KMS-11 (cell line): ENCODE measurements at regions not wholly inside any gene's neighbourhood (a gene's known extent, or its start where the extent isn't known, plus 50 kb on each side); places are given as distances from the start of the nearest gene placed in this dataset.

Experiments used
- H2AFZ ChIP-seq: fragments of 200-600 bp; sonication (generic); 2 replicates; pipeline ENCODE4 v1.6.1; 2016; ENCODE audit warnings: antibody characterized with exemption, mixed run types, low read depth
- H3K27ac ChIP-seq: fragments of 200-600 bp; sonication (generic); 2 replicates; pipeline ENCODE4 v1.6.1; 2016; ENCODE audit warnings: mild to moderate bottlenecking, mixed run types
- H3K27me3 ChIP-seq: fragments of 200-600 bp; sonication (generic); 2 replicates; pipeline ENCODE4 v1.6.1; 2017; ENCODE audit warnings: mild to moderate bottlenecking, low read depth, mixed run types, moderate library complexity; ENCODE audit not compliant: insufficient read depth
- H3K36me3 ChIP-seq: fragments of 200-600 bp; sonication (generic); 2 replicates; pipeline ENCODE4 v1.6.1; 2017; ENCODE audit warnings: mild to moderate bottlenecking, mixed run types; ENCODE audit not compliant: insufficient read depth
- H3K4me1 ChIP-seq: fragments of 200-600 bp; sonication (generic); 2 replicates; pipeline ENCODE4 v1.6.1; 2016; ENCODE audit warnings: mild to moderate bottlenecking, low read depth, mixed run types; ENCODE audit not compliant: poor library complexity, severe bottlenecking
- H3K4me2 ChIP-seq: fragments of 200-600 bp; sonication (generic); 2 replicates; pipeline ENCODE4 v1.7.0; 2016; ENCODE audit warnings: mild to moderate bottlenecking, mixed run types
- H3K4me3 ChIP-seq: fragments of 200-600 bp; sonication (generic); IDR thresholded peaks from 2 replicates; pipeline ENCODE4 v1.6.1; 2017; ENCODE audit warnings: low read depth, low read length, mixed read lengths; ENCODE audit not compliant: insufficient read depth
- H3K79me2 ChIP-seq: fragments of 200-600 bp; sonication (generic); 2 replicates; pipeline ENCODE4 v1.6.1; 2016; ENCODE audit warnings: low read depth, mixed run types; ENCODE audit not compliant: insufficient read depth
- H3K9ac ChIP-seq: fragments of 200-600 bp; sonication (generic); 2 replicates; pipeline ENCODE4 v1.6.1; 2016; ENCODE audit warnings: mild to moderate bottlenecking, mixed run types
- H4K20me1 ChIP-seq: fragments of 200-600 bp; sonication (generic); 2 replicates; pipeline ENCODE4 v1.6.1; 2016; ENCODE audit warnings: mild to moderate bottlenecking, mixed run types; ENCODE audit not compliant: insufficient read depth
- CTCF ChIP-seq: fragments of 200-600 bp; sonication (generic); conservative IDR thresholded peaks from 2 replicates; pipeline ENCODE4 v1.6.1; 2017; ENCODE audit warnings: low read depth, mild to moderate bottlenecking, antibody characterized with exemption, low read length, moderate library complexity, mixed read lengths

- Histone ChIP-seq H3K79me2 (no peaks in the 10 kb centered on the region), H4K20me1 (no peaks in the 10 kb centered on the region), H3K27ac (no peak overlapping the region), H3K27me3 (no peaks in the 10 kb centered on the region), H3K36me3 (no peaks in the 10 kb centered on the region), H3K9ac (no peak overlapping the region), H3K4me1 (no peaks in the 10 kb centered on the region), H2AFZ (no peak overlapping the region), H3K4me2 (no peak overlapping the region), H3K4me3 (no peak overlapping the region)
- TF ChIP-seq CTCF, result no peak
These were observed 485.0 kb upstream of the FAT1 start for GRCh38 chr4:187208651-187209050.

GRCh38 chr4:187209921-187210613, 486.4 kb upstream of the FAT1 start:
- H3K27ac ChIP-seq, result no peak overlapping the region
- H2AFZ ChIP-seq, result no peak overlapping the region

GRCh38 chr4:187212446-187213080, 488.9 kb upstream of the FAT1 start:
- no peak overlapping the region for H3K9ac ChIP-seq
- no peaks in the 10 kb centered on the region for H3K79me2 ChIP-seq
- no peaks in the 10 kb centered on the region for H3K4me1 ChIP-seq
- H4K20me1 ChIP-seq, result no peaks in the 10 kb centered on the region
- TF ChIP-seq CTCF, result no peak
- H3K36me3 ChIP-seq, result no peaks in the 10 kb centered on the region
- no peaks in the 10 kb centered on the region for H3K27me3 ChIP-seq
- no peak overlapping the region for H3K4me3 ChIP-seq
- no peak overlapping the region for H3K4me2 ChIP-seq
- no peak overlapping the region for H3K27ac ChIP-seq
- no peak overlapping the region for H2AFZ ChIP-seq

More at GRCh38 chr4:187209921-187210613, 486.4 kb upstream of the FAT1 start:
- no peaks in the 10 kb centered on the region for H4K20me1 ChIP-seq
- no peaks in the 10 kb centered on the region for H3K27me3 ChIP-seq
- no peaks in the 10 kb centered on the region for H3K4me1 ChIP-seq
- no peak for TF ChIP-seq CTCF
- no peaks in the 10 kb centered on the region for H3K36me3 ChIP-seq
- no peak overlapping the region for H3K4me2 ChIP-seq
- no peak overlapping the region for H3K4me3 ChIP-seq
- H3K9ac ChIP-seq, result no peak overlapping the region
- H3K79me2 ChIP-seq, result no peaks in the 10 kb centered on the region

GRCh38 chr4:187215438-187215837, 491.8 kb upstream of the FAT1 start:
- Histone ChIP-seq H4K20me1 (no peaks in the 10 kb centered on the region), H3K79me2 (no peaks in the 10 kb centered on the region), H3K27me3 (no peaks in the 10 kb centered on the region), H3K4me1 (no peaks in the 10 kb centered on the region), H3K4me3 (no peak overlapping the region), H3K9ac (no peak overlapping the region), H3K4me2 (no peak overlapping the region), H2AFZ (no peak overlapping the region), H3K27ac (no peak overlapping the region), H3K36me3 (no peaks in the 10 kb centered on the region)
- TF ChIP-seq CTCF, result no peak
